SK-N-SH (cell line): ENCODE measurements at regions not wholly inside any gene's neighbourhood (a gene's known extent, or its start where the extent isn't known, plus 50 kb on each side); places are given as distances from the start of the nearest gene placed in this dataset.

ENCODE experiments used
- CTCF ChIA-PET: fragments of 300-600, 350-600 bp; formaldehyde crosslinking; extraction: SDS; loops from one replicate; lab custom pipeline; 2021; lab: Yijun Ruan, JAX
- POLR2A ChIA-PET: fragments of 350-600 bp; sonication (Branson Sonifier 250); formaldehyde crosslinking; extraction: SDS; loops from one replicate; lab custom pipeline; 2020; ENCODE audit warnings: antibody characterized with exemption, inconsistent platforms; lab: Yijun Ruan, JAX
- DNase-seq: peaks from one replicate; pipeline ENCODE4 v3.0.0; 2012
- H2AFZ ChIP-seq: fragments of 200-600 bp; sonication (generic); 2 replicates; pipeline ENCODE4 v1.8.1; 2016; ENCODE audit warnings: antibody characterized with exemption, mild to moderate bottlenecking, low read depth
- H3F3A ChIP-seq: fragments of 200-600 bp; sonication (generic); replicated peaks from 2 replicates; pipeline ENCODE3; 2016; ENCODE audit warnings: antibody characterized with exemption, mild to moderate bottlenecking; ENCODE audit not compliant: insufficient read depth
- H3K27ac ChIP-seq, 2 experiments: fragments of 200-500 bp in 1 of 2; fragments of 200-600 bp in 1 of 2; sonication (Bioruptor generic) in 1 of 2; sonication (generic), shearing (Covaris generic) in 1 of 2; 2 replicates each; pipeline versions ENCODE4 v1.5.1 to v1.6.1; 2014 to 2016; ENCODE audit warnings: low read depth in 2 of 2, inconsistent platforms in 1 of 2, low read length in 1 of 2, mild to moderate bottlenecking in 1 of 2, mixed read lengths in 1 of 2
- H3K27me3 ChIP-seq: fragments of 200-600 bp; sonication (generic), shearing (Covaris generic); 2 replicates; pipeline ENCODE4 v1.6.1; 2016; ENCODE audit warnings: mixed run types; ENCODE audit not compliant: insufficient read depth
- H3K36me3 ChIP-seq, 2 experiments: fragments of 200-500 bp in 1 of 2; fragments of 200-600 bp in 1 of 2; sonication (Bioruptor generic) in 1 of 2; sonication (generic) in 1 of 2; replicated peaks in 1 of 2; 2 replicates each; pipeline versions ENCODE3 to v1.5.1; 2014 to 2016; ENCODE audit warnings: low read length in 1 of 2, mild to moderate bottlenecking in 1 of 2; ENCODE audit not compliant: insufficient read depth in 2 of 2, control insufficient read depth in 1 of 2
- H3K4me1 ChIP-seq, 2 experiments: fragments of 200-500 bp in 1 of 2; fragments of 200-600 bp in 1 of 2; sonication (Bioruptor generic) in 1 of 2; sonication (generic), shearing (Covaris generic) in 1 of 2; 2 replicates each; pipeline versions ENCODE4 v1.5.1 to v1.6.1; 2014 to 2016; ENCODE audit warnings: low read depth in 1 of 2, low read length in 1 of 2, mixed run types in 1 of 2; ENCODE audit not compliant: insufficient read depth in 2 of 2, control insufficient read depth in 1 of 2
- H3K4me2 ChIP-seq: fragments of 200-600 bp; sonication (generic), shearing (Covaris generic); 2 replicates; pipeline ENCODE4 v1.6.1; 2017; ENCODE audit warnings: mixed run types
- H3K4me3 ChIP-seq, 2 experiments: fragments of 200-500 bp in 1 of 2; fragments of 200-600 bp in 1 of 2; sonication (Bioruptor generic) in 1 of 2; sonication (generic), shearing (Covaris generic) in 1 of 2; 2 replicates each; pipeline versions ENCODE4 v1.5.1 to v1.8.1; 2014 to 2016; ENCODE audit warnings: low read depth in 2 of 2, inconsistent platforms in 1 of 2, low read length in 1 of 2, mild to moderate bottlenecking in 1 of 2, mixed read lengths in 1 of 2, moderate library complexity in 1 of 2
- H3K79me2 ChIP-seq: fragments of 200-600 bp; sonication (generic); 2 replicates; pipeline ENCODE4 v1.8.1; 2017; ENCODE audit warnings: mild to moderate bottlenecking; ENCODE audit not compliant: insufficient read depth
- H3K9ac ChIP-seq: fragments of 200-600 bp; sonication (generic); 2 replicates; pipeline ENCODE4 v1.6.1; 2017; ENCODE audit warnings: mixed run types
- H3K9me2 ChIP-seq: fragments of 200-600 bp; sonication (generic); 2 replicates; pipeline ENCODE4 v1.6.1; 2017; ENCODE audit warnings: mixed run types
- H3K9me3 ChIP-seq: fragments of 200-600 bp; sonication (generic); 2 replicates; pipeline ENCODE4 v1.6.1; 2017; ENCODE audit warnings: mixed run types, mild to moderate bottlenecking, moderate library complexity
- H4K20me1 ChIP-seq: fragments of 200-600 bp; sonication (generic); 2 replicates; pipeline ENCODE4 v1.6.1; 2017; ENCODE audit warnings: mild to moderate bottlenecking, mixed run types; ENCODE audit not compliant: insufficient read depth
- CHD2 ChIP-seq: fragments of 150-350 bp; IDR thresholded peaks from 2 replicates; pipeline ENCODE4 v1.6.1; 2018; ENCODE audit warnings: low read length; ENCODE audit not compliant: partially characterized antibody
- FOSL2 ChIP-seq: IDR thresholded peaks from 2 replicates; pipeline ENCODE4 v1.4.0; 2012; ENCODE audit warnings: low read depth, mild to moderate bottlenecking, moderate library complexity, borderline replicate concordance
- FOXJ3 ChIP-seq: sonication (generic); formaldehyde crosslinking; IDR thresholded peaks from 2 replicates; pipeline ENCODE4 v1.5.1; 2020; ENCODE audit warnings: mild to moderate bottlenecking, missing genetic modification reagents
- FOXM1 ChIP-seq: IDR thresholded peaks from 2 replicates; pipeline ENCODE4 v1.4.0; 2012; ENCODE audit warnings: low read depth, mild to moderate bottlenecking
- GABPA ChIP-seq: IDR thresholded peaks from 2 replicates; pipeline ENCODE4 v1.4.0; 2012; ENCODE audit warnings: low read depth, mild to moderate bottlenecking
- JUND ChIP-seq: IDR thresholded peaks from 2 replicates; pipeline ENCODE4 v1.4.0; 2012
- MEF2A ChIP-seq: IDR thresholded peaks from 2 replicates; pipeline ENCODE4 v1.4.0; 2012; ENCODE audit warnings: low read depth, borderline replicate concordance
- MXI1 ChIP-seq: IDR thresholded peaks from 2 replicates; pipeline ENCODE4 v1.6.1; 2012; ENCODE audit warnings: mild to moderate bottlenecking, low read depth, low read length, improper control_type of control experiment
- NFIC ChIP-seq: IDR thresholded peaks from 2 replicates; pipeline ENCODE4 v1.4.0; 2012; ENCODE audit warnings: borderline replicate concordance
- RCOR1 ChIP-seq: fragments of 150-350 bp; IDR thresholded peaks from 2 replicates; pipeline ENCODE4 v1.6.1; 2017; ENCODE audit warnings: antibody characterized with exemption, low read length
- RFX5 ChIP-seq: IDR thresholded peaks from 2 replicates; pipeline ENCODE4 v1.6.1; 2012; ENCODE audit warnings: mild to moderate bottlenecking, improper control_type of control experiment, low read length
- SIN3A ChIP-seq: IDR thresholded peaks from 2 replicates; pipeline ENCODE4 v1.6.1; 2012; ENCODE audit warnings: low read depth, mild to moderate bottlenecking, low read length, moderate library complexity, borderline replicate concordance
- SMC3 ChIP-seq: IDR thresholded peaks from 2 replicates; pipeline ENCODE4 v1.6.1; 2012; ENCODE audit warnings: low read depth, low read length, improper control_type of control experiment
- TAF1 ChIP-seq: IDR thresholded peaks from 2 replicates; pipeline ENCODE4 v1.6.1; 2012; ENCODE audit warnings: low read depth, mild to moderate bottlenecking, low read length, moderate library complexity, borderline replicate concordance
- TCF12 ChIP-seq: IDR thresholded peaks from 2 replicates; pipeline ENCODE4 v1.4.0; 2012
- USF1 ChIP-seq: IDR thresholded peaks from 2 replicates; pipeline ENCODE4 v1.4.0; 2012; ENCODE audit warnings: low read depth, borderline replicate concordance
- WGBS: methylation state at CpG from one replicate; pipeline ENCODE4 v1.1.6; 2017; ENCODE audit warnings: low lambda C conversion rate; 5-methylcytosine and 5-hydroxymethylcytosine counted together
- TF ChIP-seq, protein P1 (sequence below): fragments of 150-350 bp; IDR thresholded peaks from 2 replicates; pipeline ENCODE4 v1.6.1; 2016; ENCODE audit warnings: mild to moderate bottlenecking, low read depth, low read length
- TF ChIP-seq, protein P2 (sequence below): fragments of 200-600 bp; sonication (generic); IDR thresholded peaks from 2 replicates; pipeline ENCODE4 v1.6.1; 2017; ENCODE audit warnings: antibody characterized with exemption, mild to moderate bottlenecking, moderate library complexity
- TF ChIP-seq, protein P3 (sequence below): fragments of 150-350 bp; IDR thresholded peaks from 2 replicates; pipeline ENCODE4 v1.6.1; 2017; ENCODE audit warnings: antibody characterized with exemption, low read length, low read depth, borderline replicate concordance

DNA sequence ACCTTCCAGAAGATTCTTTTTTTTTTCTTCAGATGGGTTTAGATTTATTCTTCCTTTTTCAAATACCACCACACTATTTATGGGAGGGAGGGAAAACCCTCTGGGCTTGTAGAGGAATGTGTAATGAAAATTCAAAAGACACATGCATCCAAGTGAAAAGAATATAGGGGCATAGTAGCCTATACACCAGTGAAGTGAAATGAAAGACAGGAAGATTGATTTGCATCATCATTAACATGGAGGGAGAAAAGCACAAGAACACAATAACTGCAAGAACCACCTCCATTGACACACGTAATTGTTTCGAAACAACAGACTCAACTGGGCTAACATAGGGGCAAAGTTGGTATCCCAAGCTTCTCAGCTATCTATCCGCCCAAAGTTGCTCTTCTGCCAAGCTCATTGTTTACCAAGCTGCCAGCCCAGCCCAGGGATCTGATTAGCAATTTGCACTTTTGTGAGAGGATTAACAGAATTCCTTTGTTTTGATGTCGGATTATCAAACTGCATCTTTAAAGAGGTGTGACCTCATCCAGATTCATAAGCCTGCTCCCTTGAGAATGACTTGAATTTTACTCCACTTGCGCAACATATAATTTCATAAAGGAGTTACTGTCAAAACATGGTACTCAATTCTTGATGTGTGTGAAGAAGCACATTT is 430.5 kb upstream of the SOX5 start (continued):
- TF ChIP-seq FOSL2: no peak
- no peak for TF ChIP-seq CHD2
- no peak for TF ChIP-seq GABPA
- TF ChIP-seq FOXM1: no peak
- no peak for TF ChIP-seq MXI1
- TF ChIP-seq TAF1: no peak

GRCh38 chr12:24379433-24379832 is 430.0 kb upstream of the SOX5 start:
- Histone ChIP-seq H3K27me3 (no peaks in the 10 kb centered on the region), H3K36me3 (no peaks in the 10 kb centered on the region), H4K20me1 (no peaks in the 10 kb centered on the region), H3F3A (no peaks in the 10 kb centered on the region), H3K4me3 (no peak overlapping the region), H3K4me2 (no peak overlapping the region), H3K9me2 (no peaks in the 10 kb centered on the region), H2AFZ (no peak overlapping the region), H3K4me1 (peaks cover 0 to 11% of the 10 kb centered on the region in 2 experiments; a peak in 1 of 4 replicates), H3K79me2 (no peaks in the 10 kb centered on the region), H3K9me3 (no peaks in the 10 kb centered on the region), H3K9ac (no peak overlapping the region), H3K27ac (no peak overlapping the region)
- no peak for DNase-seq
- 44% methylated on average over 3 of the region's 3 CpGs for WGBS
- POLR2A ChIA-PET: no interaction called here
- CTCF ChIA-PET: interaction anchor here (1.4 kb wide), 1 partner anchor 16 kb away, joined by 3 read pairs; no protein-coding TSS in a partner anchor
- TF ChIP-seq JUND (no peak), RCOR1 (no peak)

DNA sequence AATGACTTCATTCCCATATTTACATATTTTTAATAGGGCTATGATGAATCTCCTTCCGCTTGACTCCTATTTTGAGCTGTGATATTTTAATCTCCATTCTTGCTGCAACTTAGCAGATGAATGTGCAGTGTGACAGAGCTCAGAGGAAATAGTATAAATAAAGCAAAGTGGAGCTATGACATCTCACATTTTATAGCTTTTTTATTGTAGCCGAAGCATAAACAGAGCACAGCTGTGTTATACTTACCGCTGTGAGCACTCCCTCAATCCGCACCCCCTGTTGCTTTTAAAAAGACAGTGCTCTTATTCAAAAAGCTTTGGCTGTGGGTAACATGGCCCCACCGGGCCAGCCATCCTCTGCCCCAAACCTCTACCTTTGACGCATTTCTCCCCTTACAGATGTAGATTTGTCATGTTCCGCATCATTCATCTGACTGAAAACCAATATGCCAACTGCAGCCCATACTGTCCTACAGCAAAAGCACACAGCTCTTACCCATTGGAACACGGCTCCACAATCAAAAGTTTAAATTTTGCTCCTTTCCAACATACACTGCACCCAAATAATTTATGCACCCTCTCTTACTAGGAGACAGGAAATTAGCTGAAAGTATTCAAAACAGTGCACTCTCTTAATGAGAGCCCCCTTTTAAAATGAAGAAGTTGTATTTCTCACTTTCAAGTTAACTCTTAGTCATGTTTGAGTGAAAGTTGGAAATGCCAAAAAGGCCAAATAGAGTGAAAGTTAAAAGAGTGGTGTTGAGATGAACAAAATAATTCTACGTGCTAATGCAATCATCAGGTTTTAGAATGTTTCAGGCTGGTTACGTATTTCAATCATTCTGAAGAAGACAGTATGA is 429.3 kb upstream of the SOX5 start:
- no peaks in the 10 kb centered on the region for H3F3A ChIP-seq
- H3K4me3 ChIP-seq: no peak overlapping the region
- H3K9ac ChIP-seq: no peak overlapping the region
- no peak overlapping the region for H3K27ac ChIP-seq
- no peaks in the 10 kb centered on the region for H3K27me3 ChIP-seq
- CTCF ChIA-PET: interaction anchor here (0.8 to 1.4 kb wide), 3 partner anchors 9 to 88 kb away, joined by 3 read pairs; no protein-coding TSS in a partner anchor
- H4K20me1 ChIP-seq: no peaks in the 10 kb centered on the region
- H3K9me3 ChIP-seq: no peaks in the 10 kb centered on the region
- WGBS: 80% methylated on average over 10 of the region's 10 CpGs
- H3K9me2 ChIP-seq: no peaks in the 10 kb centered on the region
- no peak overlapping the region for H2AFZ ChIP-seq
- peaks cover 0 to 11% of the 10 kb centered on the region in 2 experiments; a peak in 1 of 4 replicates for H3K4me1 ChIP-seq
- no peak overlapping the region for H3K4me2 ChIP-seq
- POLR2A ChIA-PET: no interaction called here
- no peaks in the 10 kb centered on the region for H3K79me2 ChIP-seq
- DNase-seq: no peak
- no peaks in the 10 kb centered on the region for H3K36me3 ChIP-seq
- TF ChIP-seq TCF12: no peak
- no peak for TF ChIP-seq SIN3A
- TF ChIP-seq, protein P1, sequence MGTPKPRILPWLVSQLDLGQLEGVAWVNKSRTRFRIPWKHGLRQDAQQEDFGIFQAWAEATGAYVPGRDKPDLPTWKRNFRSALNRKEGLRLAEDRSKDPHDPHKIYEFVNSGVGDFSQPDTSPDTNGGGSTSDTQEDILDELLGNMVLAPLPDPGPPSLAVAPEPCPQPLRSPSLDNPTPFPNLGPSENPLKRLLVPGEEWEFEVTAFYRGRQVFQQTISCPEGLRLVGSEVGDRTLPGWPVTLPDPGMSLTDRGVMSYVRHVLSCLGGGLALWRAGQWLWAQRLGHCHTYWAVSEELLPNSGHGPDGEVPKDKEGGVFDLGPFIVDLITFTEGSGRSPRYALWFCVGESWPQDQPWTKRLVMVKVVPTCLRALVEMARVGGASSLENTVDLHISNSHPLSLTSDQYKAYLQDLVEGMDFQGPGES: no peak
- TF ChIP-seq USF1: no peak
- TF ChIP-seq MXI1: no peak
- no peak for TF ChIP-seq NFIC
- no peak for TF ChIP-seq SMC3
- no peak for TF ChIP-seq CHD2
- TF ChIP-seq, protein P2, sequence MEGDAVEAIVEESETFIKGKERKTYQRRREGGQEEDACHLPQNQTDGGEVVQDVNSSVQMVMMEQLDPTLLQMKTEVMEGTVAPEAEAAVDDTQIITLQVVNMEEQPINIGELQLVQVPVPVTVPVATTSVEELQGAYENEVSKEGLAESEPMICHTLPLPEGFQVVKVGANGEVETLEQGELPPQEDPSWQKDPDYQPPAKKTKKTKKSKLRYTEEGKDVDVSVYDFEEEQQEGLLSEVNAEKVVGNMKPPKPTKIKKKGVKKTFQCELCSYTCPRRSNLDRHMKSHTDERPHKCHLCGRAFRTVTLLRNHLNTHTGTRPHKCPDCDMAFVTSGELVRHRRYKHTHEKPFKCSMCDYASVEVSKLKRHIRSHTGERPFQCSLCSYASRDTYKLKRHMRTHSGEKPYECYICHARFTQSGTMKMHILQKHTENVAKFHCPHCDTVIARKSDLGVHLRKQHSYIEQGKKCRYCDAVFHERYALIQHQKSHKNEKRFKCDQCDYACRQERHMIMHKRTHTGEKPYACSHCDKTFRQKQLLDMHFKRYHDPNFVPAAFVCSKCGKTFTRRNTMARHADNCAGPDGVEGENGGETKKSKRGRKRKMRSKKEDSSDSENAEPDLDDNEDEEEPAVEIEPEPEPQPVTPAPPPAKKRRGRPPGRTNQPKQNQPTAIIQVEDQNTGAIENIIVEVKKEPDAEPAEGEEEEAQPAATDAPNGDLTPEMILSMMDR: no peak
- TF ChIP-seq MEF2A: no peak
- no peak for TF ChIP-seq FOSL2
- TF ChIP-seq RCOR1: no peak
- no peak for TF ChIP-seq RFX5
- no peak for TF ChIP-seq FOXJ3
- TF ChIP-seq, protein P3, sequence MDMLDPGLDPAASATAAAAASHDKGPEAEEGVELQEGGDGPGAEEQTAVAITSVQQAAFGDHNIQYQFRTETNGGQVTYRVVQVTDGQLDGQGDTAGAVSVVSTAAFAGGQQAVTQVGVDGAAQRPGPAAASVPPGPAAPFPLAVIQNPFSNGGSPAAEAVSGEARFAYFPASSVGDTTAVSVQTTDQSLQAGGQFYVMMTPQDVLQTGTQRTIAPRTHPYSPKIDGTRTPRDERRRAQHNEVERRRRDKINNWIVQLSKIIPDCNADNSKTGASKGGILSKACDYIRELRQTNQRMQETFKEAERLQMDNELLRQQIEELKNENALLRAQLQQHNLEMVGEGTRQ: no peak
